SIG-M5 treated with dmso at 0.1 percent for 504 hours (cell line): ENCODE measurements at regions not wholly inside any gene's neighbourhood (a gene's known extent, or its start where the extent isn't known, plus 50 kb on each side); places are given as distances from the start of the nearest gene placed in this dataset.
A peak's percentile ranks its signal among the peaks of the same experiment; 100 is the strongest.

ENCODE experiments used
- DNase-seq: peaks from one replicate; lab custom pipeline; 2025; ENCODE audit not compliant: unreplicated experiment; lab: John Stamatoyannopoulos, UW

DNA sequence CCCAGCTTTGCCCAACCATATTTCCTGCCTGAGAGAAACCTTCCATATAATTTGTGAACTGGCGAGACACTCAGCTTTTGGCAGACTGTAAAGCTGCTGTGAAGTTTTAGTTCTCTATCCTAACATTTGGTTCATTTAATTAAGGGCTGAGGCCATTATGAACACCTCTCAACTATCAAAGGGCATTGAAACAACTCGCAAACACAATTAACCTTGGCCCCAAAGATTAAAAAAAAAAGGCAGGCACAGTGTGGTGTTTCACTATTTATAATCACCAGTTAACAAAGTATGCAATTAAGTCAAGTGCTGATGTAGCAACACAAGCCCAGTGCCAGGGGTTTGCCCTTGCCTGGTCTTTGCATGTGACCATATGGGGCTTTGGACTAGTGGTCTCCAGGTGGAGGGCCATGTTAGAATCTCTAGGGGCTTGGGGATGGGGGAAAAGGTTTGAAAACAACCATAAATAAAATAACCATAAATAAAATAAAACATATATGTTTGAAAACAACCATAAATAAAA lies 297.6 kb upstream of the SKOR2 start:
- no peak for DNase-seq

- no peak for DNase-seq
These were observed 296.2 kb upstream of the SKOR2 start for GRCh38 chr18:47547539-47548202.

- DNase-seq, result peak; percentile 2
These were observed 294.2 kb upstream of the SKOR2 start for GRCh38 chr18:47545613-47546012.

DNA sequence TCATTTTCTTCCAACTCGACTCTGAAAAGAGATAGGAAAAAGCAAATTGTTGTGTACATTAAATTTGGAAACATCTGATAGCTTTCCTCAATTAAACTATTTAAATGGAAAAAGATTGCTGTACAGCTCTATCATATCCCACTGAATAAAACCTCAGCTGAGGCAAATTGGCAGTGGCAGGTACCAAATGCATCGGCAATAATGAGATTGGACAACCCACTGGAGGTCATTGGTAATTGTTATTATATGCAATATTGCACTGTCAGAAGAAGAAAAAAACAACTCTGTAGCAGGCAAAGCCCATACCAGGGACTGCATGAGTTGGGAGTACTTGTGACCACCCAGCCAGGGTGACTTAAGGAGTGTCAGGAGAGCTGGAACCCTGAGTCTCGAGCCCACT lies 291.6 kb upstream of the SKOR2 start:
- no peak for DNase-seq

DNA sequence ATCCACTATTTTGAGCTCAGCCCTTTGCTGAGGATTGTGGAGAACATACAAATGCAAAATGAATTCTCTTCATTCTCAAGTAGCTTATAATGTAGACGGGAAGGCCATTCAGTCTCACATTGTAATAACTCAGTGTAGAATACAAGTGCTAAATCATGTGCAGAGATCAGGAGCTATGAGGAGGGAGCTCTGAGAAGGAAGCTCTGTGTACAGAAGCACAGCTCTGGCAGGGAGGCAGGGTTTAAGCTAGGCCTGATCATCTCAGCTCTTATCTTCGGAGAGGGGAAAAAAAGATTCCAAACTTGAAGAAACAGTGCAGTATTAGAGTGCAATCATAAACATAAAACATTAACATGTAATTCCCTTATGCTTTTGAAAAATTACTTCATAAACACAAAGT lies 291.1 kb upstream of the SKOR2 start:
- no peak for DNase-seq

GRCh38 chr18:47531717-47532116 lies 280.3 kb upstream of the SKOR2 start:
- no peak for DNase-seq

DNA sequence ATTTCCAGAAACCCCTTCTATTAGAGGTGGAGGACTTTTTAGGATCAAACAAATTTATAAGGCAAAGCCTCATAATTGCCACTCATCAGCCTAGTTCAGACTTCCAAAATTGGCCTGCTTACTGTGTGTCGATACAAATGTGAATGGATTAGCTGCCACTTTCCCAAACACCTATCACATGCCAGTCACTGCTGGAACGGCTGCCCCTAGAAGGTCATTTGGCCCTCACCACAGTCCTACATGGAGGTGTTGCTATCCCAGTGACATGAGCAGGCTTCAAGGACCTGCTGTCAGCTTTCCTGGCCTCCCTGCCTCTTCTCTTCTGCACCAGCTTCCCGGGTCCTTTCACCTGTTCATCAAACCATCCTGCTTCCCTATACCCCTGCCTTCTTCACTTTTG lies 279.2 kb upstream of the SKOR2 start:
- no peak for DNase-seq

GRCh38 chr18:47528343-47528742 lies 276.9 kb upstream of the SKOR2 start:
- DNase-seq, result peak; percentile 13

GRCh38 chr18:47526147-47526546 lies 274.7 kb upstream of the SKOR2 start:
- DNase-seq, result no peak

DNA sequence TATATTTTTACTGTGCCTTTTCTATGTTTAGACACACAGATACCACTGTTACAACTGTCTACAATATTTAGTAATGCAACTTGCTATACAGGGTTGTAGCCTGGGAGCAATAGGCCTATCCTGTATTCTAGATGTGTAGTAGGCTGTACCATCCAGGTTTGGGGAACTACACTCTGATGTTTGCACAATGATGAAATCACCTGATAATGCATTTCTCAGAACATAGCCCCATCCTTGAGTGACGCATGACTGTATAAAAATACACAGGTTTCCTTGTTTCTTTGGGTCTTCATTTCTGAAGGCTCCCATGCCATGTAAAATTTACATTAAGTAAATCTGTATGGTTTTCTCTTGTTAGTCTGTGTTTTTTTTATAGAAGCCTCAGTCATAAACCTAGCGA lies 270.9 kb upstream of the SKOR2 start:
- DNase-seq, result peak; percentile 9

DNA sequence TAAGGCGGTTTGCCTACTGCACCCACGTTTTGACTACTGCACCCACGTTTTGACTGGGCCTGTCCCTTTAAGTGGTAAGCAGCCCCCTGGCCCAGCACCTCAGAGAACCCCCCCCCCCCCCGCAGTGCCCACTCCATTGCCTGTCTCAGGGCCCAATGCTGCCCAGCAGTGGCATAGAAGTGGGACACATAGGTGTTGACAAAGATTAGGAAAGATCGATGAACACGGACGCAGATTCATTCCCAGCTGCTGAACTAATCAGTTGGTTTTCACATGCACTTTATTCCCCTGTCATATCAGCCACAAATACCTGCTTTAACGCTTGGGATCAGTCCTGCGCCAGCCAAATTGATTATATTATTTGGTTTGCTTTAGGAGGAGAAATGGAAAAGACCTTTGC lies 268.8 kb upstream of the SKOR2 start:
- DNase-seq, result no peak

DNA sequence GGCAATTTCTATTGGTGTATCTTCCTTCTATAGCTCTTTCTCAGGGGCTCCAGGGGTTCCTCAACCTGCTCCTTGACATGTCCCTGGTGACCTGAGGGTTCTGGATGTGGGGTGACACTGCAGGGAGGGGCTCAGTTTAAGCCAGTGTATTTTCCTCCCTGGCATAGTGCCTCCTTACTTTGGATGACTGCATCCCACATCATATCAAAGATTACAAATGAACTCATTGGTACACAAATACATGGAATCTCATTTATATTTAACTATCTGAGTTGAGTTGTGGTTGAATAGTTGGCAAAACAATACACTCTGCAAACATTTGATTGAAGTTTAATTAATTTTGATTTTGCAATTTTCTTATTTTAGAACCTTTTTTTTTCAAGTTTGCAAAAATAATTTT lies 268.2 kb upstream of the SKOR2 start:
- DNase-seq, result no peak

DNA sequence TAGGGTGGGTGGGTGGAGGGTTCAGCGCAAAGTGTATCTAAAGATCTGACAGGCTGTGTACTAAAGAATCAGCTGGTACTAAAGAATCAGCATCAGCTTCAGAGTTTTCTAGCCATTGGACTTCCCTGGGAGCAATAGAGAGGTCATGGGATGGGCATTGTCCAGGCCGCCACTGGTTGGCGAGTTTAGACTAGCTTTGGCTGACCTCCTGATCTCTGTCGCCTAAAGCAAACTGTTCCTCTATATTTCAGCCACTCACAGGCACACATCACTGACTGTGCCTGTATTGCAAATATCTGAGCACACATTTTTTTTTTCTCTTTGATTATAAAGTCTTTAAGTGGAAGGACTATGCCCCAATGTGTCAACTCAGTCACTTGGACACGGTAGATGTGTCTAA lies 267.8 kb upstream of the SKOR2 start:
- no peak for DNase-seq

- no peak for DNase-seq
These were observed 262.2 kb upstream of the SKOR2 start for GRCh38 chr18:47513614-47514013.

DNA sequence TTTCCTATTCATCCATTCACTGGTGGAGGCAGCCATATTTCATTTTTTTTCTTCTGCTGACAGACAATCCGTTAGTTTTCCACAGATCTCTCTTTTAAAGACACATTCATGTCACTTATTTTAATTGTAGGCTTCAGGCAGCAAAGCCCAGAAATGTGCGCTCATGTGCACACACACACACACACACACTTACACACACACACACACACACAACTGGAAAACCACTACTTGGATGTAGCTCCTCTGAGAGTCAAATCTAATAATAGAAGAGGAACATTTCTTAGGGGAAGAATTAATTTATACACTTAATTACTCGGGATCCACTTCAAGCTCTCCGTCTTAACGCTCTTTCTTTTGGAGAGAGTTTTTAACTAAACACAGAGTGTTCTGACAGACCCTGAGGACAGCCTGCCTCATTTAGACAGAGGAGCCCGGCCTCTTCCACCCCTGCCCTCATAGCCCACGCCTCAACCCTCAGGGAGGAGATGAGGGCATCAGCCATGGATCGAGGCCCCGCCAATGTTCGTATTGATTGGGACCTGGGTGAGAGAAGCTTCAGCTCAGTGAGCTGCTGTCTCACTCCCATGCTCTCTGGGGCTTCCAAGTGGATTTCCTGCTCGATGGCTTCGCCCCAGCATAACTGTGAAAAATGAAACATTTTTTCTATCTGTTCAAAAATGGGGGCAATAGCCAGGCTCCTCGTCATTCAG lies 261.4 kb upstream of the SKOR2 start:
- DNase-seq, result no peak

DNA sequence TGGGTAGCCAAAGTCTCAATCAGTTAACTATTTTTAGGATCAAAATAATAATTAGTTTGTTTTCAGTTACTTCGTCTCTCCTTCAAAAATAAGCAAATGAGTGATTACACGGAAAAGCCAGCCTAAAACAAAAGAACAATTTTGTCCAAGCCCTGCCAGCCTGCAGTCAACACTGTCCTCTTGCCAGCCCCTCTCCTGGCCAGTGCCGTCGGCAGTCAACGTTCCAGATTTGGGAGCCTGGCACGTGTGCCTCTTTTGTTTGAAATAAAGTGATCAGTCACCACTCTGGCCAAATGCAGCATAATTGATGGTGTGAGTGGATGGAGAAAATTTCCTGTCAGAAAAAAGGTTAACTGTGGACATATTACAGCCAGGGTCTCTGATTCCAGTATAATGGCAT lies 260.6 kb upstream of the SKOR2 start:
- no peak for DNase-seq

DNA sequence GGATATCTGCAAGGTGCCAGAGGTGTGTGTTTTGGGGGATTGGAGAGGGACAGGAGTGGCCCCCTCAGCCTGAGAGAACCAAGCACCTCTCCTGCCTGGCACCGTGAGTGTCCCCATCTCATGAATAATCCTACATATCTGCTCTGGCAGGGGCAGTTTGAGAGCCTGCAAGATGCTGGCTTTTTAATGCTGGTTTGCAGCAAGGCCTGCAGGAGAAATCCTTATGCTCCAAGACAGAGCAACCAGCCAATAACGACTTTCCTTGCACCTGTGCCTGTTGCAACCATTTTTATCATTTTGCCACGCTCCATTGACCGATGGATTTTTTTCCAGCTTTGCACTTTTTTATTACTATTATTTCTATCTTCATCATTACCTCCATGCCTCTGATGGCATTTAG lies 259.4 kb upstream of the SKOR2 start:
- DNase-seq, result no peak

- no peak for DNase-seq
These were observed 256.2 kb upstream of the SKOR2 start for GRCh38 chr18:47507651-47508050.

GRCh38 chr18:47506897-47507296 lies 255.4 kb upstream of the SKOR2 start:
- DNase-seq, result no peak

- DNase-seq, result no peak
These were observed 250.5 kb upstream of the SKOR2 start for GRCh38 chr18:47501946-47502345.

DNA sequence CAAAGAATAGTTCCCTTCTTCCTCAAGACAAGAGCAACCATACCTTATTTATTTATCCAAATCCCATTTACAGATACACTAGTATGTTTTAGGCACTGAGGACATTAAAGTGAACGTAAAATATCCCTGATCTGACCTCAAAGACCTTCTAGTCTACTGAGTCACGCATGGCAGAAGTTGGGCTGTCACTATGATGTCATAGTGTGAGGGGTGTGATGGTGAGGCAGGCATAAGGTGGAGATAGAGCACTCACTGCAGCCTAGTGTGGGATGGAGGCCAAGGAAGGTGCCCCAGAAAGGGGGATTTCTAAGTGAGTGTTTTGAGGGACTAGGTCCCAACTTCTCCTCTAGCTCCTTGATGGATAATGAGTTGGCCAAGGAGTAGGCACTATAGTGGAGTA lies 249.5 kb upstream of the SKOR2 start:
- DNase-seq, result no peak

DNA sequence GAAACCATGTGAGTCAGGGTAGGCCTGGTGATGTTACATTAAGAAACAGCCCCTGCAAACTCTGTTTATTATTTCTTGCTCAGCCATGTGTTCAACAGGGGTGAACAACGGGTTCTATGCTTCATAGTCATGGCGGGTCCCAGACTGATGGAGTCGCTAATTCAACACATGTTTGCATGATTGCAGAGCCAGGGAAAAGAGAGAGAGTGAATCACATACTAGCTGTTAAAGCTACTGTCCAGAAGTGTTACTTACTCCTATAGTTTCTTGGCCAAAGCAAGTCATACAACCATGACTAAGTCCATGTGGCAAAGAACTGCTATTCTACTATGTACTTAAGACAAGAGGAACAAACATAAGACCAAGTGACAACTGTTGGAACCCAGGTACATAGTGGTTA lies 241.2 kb upstream of the SKOR2 start:
- DNase-seq, result no peak

DNA sequence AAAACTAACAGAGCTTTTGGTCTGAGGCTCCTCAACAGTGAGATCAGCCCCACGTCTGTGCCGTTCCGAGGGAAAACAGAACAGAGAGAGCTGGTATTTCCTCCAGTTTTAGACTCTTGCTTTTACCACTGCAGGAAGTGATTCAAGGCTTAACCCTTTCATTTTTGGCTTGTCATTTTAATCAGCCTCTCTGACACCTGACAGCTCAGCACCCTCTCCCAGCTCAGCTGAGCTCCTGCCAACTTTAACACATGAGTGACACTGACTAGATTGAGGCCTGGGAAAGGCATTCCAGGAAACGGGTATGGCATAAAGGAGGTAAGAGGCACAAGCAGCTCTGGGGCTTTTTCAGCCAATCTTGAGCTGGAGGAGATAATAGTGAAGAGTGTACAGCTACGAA lies 239.4 kb upstream of the SKOR2 start:
- DNase-seq, result no peak
